GM21515 (cell line): ENCODE measurements at regions not wholly inside any gene's neighbourhood (a gene's known extent, or its start where the extent isn't known, plus 50 kb on each side); places are given as distances from the start of the nearest gene placed in this dataset.
"Not testable (repeated sequence)": the region's sequence is repeated elsewhere in the genome, so short reads cannot be mapped to it uniquely, and the experiment has no call there.

ENCODE experiments used
- ATAC-seq: cut with Tn5 transposase; IDR thresholded peaks from one replicate; pipeline ENCODE4 v1.9.1; 2021; ENCODE audit not compliant: unreplicated experiment

- ATAC-seq = not testable (repeated sequence)
Observed at GRCh38 chr16:29186306-29187220, 201.7 kb downstream of the LAT start.

- ATAC-seq = not testable (repeated sequence)
Observed at GRCh38 chr16:29185872-29186271, 201.0 kb downstream of the LAT start.

GRCh38 chr16:29184738-29185438, 200.0 kb downstream of the LAT start:
- not testable (repeated sequence) for ATAC-seq

- not testable (repeated sequence) for ATAC-seq
Observed at GRCh38 chr16:29182940-29183868, 198.4 kb downstream of the LAT start.

- no peak for ATAC-seq
Observed at GRCh38 chr16:29182501-29182900, 197.6 kb downstream of the LAT start.

- not testable (repeated sequence) for ATAC-seq
Observed at GRCh38 chr16:29181921-29182411, 197.1 kb downstream of the LAT start.

- not testable (repeated sequence) for ATAC-seq
Observed at GRCh38 chr16:29181254-29181780, 196.5 kb downstream of the LAT start.

- ATAC-seq = not testable (repeated sequence)
Observed at GRCh38 chr16:29180206-29180600, 195.4 kb downstream of the LAT start.

- not testable (repeated sequence) for ATAC-seq
Observed at GRCh38 chr16:29179401-29180205, 194.8 kb downstream of the LAT start.

- ATAC-seq = not testable (repeated sequence)
Observed at GRCh38 chr16:29177888-29178726, 193.3 kb downstream of the LAT start.

- not testable (repeated sequence) for ATAC-seq
Observed at GRCh38 chr16:29177203-29177887, 192.5 kb downstream of the LAT start.

GRCh38 chr16:29176822-29177202, 192.0 kb downstream of the LAT start:
- not testable (repeated sequence) for ATAC-seq

- ATAC-seq = not testable (repeated sequence)
Observed at GRCh38 chr16:29176154-29176470, 191.3 kb downstream of the LAT start.

GRCh38 chr16:29175411-29176153, 190.7 kb downstream of the LAT start:
- ATAC-seq = not testable (repeated sequence)

- ATAC-seq = not testable (repeated sequence)
Observed at GRCh38 chr16:29173371-29174305, 188.8 kb downstream of the LAT start.

GRCh38 chr16:29172098-29172724, 187.4 kb downstream of the LAT start:
- not testable (repeated sequence) for ATAC-seq
